Heart left ventricle (tissue), 13 donors: ENCODE measurements at regions not wholly inside any gene's neighbourhood (a gene's known extent, or its start where the extent isn't known, plus 50 kb on each side); places are given as distances from the start of the nearest gene placed in this dataset.

ENCODE experiments used
- POLR2A ChIP-seq, 2 donors: fragments of 450-650 bp; IDR thresholded peaks; one replicate each; pipeline ENCODE4 v1.6.1; 2017; ENCODE audit warnings: antibody characterized with exemption in 2 of 2, mild to moderate bottlenecking in 2 of 2, moderate library complexity in 2 of 2
- TF ChIP-seq, protein P1 (sequence below), 12 donors: fragments of 200-600 bp; sonication (generic) in 4 of 12; IDR thresholded peaks; one replicate each; pipeline versions ENCODE4 v1.5.0 to v1.8.0; 2018 to 2022; ENCODE audit warnings: antibody characterized with exemption in 12 of 12, mild to moderate bottlenecking in 5 of 12
- donor health status: ischemic (EF 13 %, LVEDD 7.1; RV severe dilation, severe dysfunction).
- donor health status: DM: no; HTN: yes; CAD: no.
- donor health status: DM: no; HTN: no; CAD: no.
- donor health status: ischemic (EF 25% LVEDD 6.9; RV normal size, moderate dysfunction).
- donor health status: ischemic (EF 25% LVEDD 5.7; RV mildly dilated, moderate dysfunction).
- donor health status: ischemic (EF 35%, LVEDD 5.7; RV mildly dilated, moderate dysfunction).
- donor health status: nonischemic (EF 11% LVEDD 7.7; RV severe dilation, severe dysfunction).
- donor health status: DM: yes; HTN: yes; CAD: no.
- donor health status: PGD.
- donor health status: ischemic (EF 29% LVEDD 5.4; RV normal size, mild dysfunction).
- donor health status: nonischemic (EF 23%, LVEDD 6.1; RV moderate dilation, normal function).

DNA sequence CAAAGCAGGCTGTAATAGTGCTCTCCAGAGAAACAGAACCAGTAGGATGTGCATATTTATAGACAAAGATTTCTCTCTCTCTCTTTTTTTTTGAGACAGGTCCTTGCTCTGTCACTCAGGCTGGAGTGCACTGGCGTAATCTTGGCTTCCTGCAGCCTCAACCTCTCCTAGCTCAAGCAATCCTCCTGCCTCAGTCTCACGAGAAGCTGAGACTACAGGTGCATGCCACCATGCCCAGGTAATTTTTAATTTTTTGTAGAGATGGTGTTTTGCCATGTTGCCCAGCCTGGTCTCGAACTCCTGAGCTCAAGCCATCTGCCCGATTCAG, 67.1 kb upstream of the CHD2 start:
- TF ChIP-seq POLR2A (IDR thresholded peaks at IDR 0.05), result no peak
- TF ChIP-seq, protein P1, sequence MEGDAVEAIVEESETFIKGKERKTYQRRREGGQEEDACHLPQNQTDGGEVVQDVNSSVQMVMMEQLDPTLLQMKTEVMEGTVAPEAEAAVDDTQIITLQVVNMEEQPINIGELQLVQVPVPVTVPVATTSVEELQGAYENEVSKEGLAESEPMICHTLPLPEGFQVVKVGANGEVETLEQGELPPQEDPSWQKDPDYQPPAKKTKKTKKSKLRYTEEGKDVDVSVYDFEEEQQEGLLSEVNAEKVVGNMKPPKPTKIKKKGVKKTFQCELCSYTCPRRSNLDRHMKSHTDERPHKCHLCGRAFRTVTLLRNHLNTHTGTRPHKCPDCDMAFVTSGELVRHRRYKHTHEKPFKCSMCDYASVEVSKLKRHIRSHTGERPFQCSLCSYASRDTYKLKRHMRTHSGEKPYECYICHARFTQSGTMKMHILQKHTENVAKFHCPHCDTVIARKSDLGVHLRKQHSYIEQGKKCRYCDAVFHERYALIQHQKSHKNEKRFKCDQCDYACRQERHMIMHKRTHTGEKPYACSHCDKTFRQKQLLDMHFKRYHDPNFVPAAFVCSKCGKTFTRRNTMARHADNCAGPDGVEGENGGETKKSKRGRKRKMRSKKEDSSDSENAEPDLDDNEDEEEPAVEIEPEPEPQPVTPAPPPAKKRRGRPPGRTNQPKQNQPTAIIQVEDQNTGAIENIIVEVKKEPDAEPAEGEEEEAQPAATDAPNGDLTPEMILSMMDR (IDR thresholded peaks at IDR 0.05), result no peak
